DND-41 (cell line): ENCODE measurements at regions not wholly inside any gene's neighbourhood (a gene's known extent, or its start where the extent isn't known, plus 50 kb on each side); places are given as distances from the start of the nearest gene placed in this dataset.

Source experiments
- CTCF ChIP-seq: IDR thresholded peaks from 2 replicates; pipeline ENCODE4 v1.5.1; 2012; ENCODE audit warnings: borderline replicate concordance, low read length, moderate library complexity, mild to moderate bottlenecking; ENCODE audit not compliant: poor library complexity, severe bottlenecking; ENCODE audit errors: extremely low read depth
- EZH2 ChIP-seq: IDR thresholded peaks from 3 replicates; pipeline ENCODE4 v1.6.1; 2012; ENCODE audit warnings: borderline replicate concordance, low read depth, mild to moderate bottlenecking, moderate library complexity, low read length, inconsistent platforms; ENCODE audit not compliant: severe bottlenecking

GRCh38 chr6:91534614-91535013 is 947.7 kb upstream of the MAP3K7 start:
- TF ChIP-seq CTCF: peak; percentile 2
- no peak for TF ChIP-seq EZH2
